ENCODE measurements at regions not wholly inside any gene's neighbourhood (a gene's known extent, or its start where the extent isn't known, plus 50 kb on each side); places are given as distances from the start of the nearest gene placed in this dataset.

- Histone ChIP-seq H3K4me1 (ENCODE audit: insufficient read depth, low read length) (peaks cover 20% of the 10 kb centered on the region), H3K9ac (ENCODE audit: low read length) (no peak overlapping the region), H3K4me2 (ENCODE audit: low read length) (no peak overlapping the region), H3K27ac (ENCODE audit: low read depth, low read length) (no peak overlapping the region), H3K79me2 (ENCODE audit: insufficient read depth, low read length) (no peaks in the 10 kb centered on the region), H3K36me3 (ENCODE audit: insufficient read depth, low read length) (no peaks in the 10 kb centered on the region), H3K27me3 (ENCODE audit: insufficient read depth, low read length) (no peaks in the 10 kb centered on the region), H2AFZ (ENCODE audit: low read depth, low read length) (no peak overlapping the region), H3K9me3 (ENCODE audit: insufficient read depth, low read depth, low read length) (peaks cover 9% of the 10 kb centered on the region), H4K20me1 (ENCODE audit: insufficient read depth, low read length) (no peaks in the 10 kb centered on the region), H3K4me3 (ENCODE audit: insufficient read depth, low read depth, low read length) (no peak overlapping the region)
- no peak overlapping the region for H3K4me3 Mint-ChIP-seq (ENCODE audit: unreplicated experiment)
- TF ChIP-seq EZH2 (IDR thresholded peaks at IDR 0.05; ENCODE audit: insufficient read depth, low read length) = no peak
- TF ChIP-seq CTCF (IDR thresholded peaks at IDR 0.05; ENCODE audit: insufficient read depth, low read depth, low read length) = no peak
- FAIRE-seq = no peak
- H3K36me3 Mint-ChIP-seq (ENCODE audit: low read depth, unreplicated experiment) = peaks cover 3% of the 10 kb centered on the region
- peaks cover 30% of the 10 kb centered on the region for H3K4me1 Mint-ChIP-seq (ENCODE audit: low read depth, unreplicated experiment)
- peaks cover 11% of the 10 kb centered on the region for H3K9me3 Mint-ChIP-seq (ENCODE audit: unreplicated experiment)
- no peaks in the 10 kb centered on the region for H3K27me3 Mint-ChIP-seq (ENCODE audit: low read depth, unreplicated experiment)
- DNase-seq (ENCODE audit: low read depth) = no peak
- H3K27ac Mint-ChIP-seq (ENCODE audit: unreplicated experiment) = peak overlapping the region; percentile 13
Observed at GRCh38 chr1:235022981-235023710, 105.5 kb downstream of the TOMM20 start.

- peak overlapping the region; percentile 39 for H3K27ac ChIP-seq (ENCODE audit: low read depth, low read length)
- no peak overlapping the region for H3K4me3 Mint-ChIP-seq (ENCODE audit: unreplicated experiment)
- H3K4me1 ChIP-seq (ENCODE audit: insufficient read depth, low read length) = peaks cover 27% of the 10 kb centered on the region
- H4K20me1 ChIP-seq (ENCODE audit: insufficient read depth, low read length) = no peaks in the 10 kb centered on the region
- peak overlapping the region; percentile 2 for H2AFZ ChIP-seq (ENCODE audit: low read depth, low read length)
- peaks cover 4% of the 10 kb centered on the region for H3K36me3 Mint-ChIP-seq (ENCODE audit: low read depth, unreplicated experiment)
- H3K27ac Mint-ChIP-seq (ENCODE audit: unreplicated experiment) = peak overlapping the region; percentile 21
- peaks cover 9% of the 10 kb centered on the region for H3K9me3 ChIP-seq (ENCODE audit: insufficient read depth, low read depth, low read length)
- H3K9me3 Mint-ChIP-seq (ENCODE audit: unreplicated experiment) = peaks cover 11% of the 10 kb centered on the region
- H3K4me1 Mint-ChIP-seq (ENCODE audit: low read depth, unreplicated experiment) = peaks cover 37% of the 10 kb centered on the region
- H3K79me2 ChIP-seq (ENCODE audit: insufficient read depth, low read length) = no peaks in the 10 kb centered on the region
- TF ChIP-seq CTCF (IDR thresholded peaks at IDR 0.05; ENCODE audit: insufficient read depth, low read depth, low read length) = no peak
- no peak for TF ChIP-seq EZH2 (IDR thresholded peaks at IDR 0.05; ENCODE audit: insufficient read depth, low read length)
- FAIRE-seq = no peak
- H3K36me3 ChIP-seq (ENCODE audit: insufficient read depth, low read length) = no peaks in the 10 kb centered on the region
- H3K9ac ChIP-seq (ENCODE audit: low read length) = peak overlapping the region; percentile 25
- H3K4me3 ChIP-seq (ENCODE audit: insufficient read depth, low read depth, low read length) = no peak overlapping the region
- no peak overlapping the region for H3K4me2 ChIP-seq (ENCODE audit: low read length)
- DNase-seq (ENCODE audit: low read depth) = peak; percentile 73
- H3K27me3 Mint-ChIP-seq (ENCODE audit: low read depth, unreplicated experiment) = no peaks in the 10 kb centered on the region
- H3K27me3 ChIP-seq (ENCODE audit: insufficient read depth, low read length) = no peaks in the 10 kb centered on the region
Observed at GRCh38 chr1:235022341-235022980, 106.2 kb downstream of the TOMM20 start.

GRCh38 chr1:235021815-235022214, 106.8 kb downstream of the TOMM20 start:
- no peaks in the 10 kb centered on the region for H3K27me3 ChIP-seq (ENCODE audit: insufficient read depth, low read length)
- Mint-ChIP-seq H3K9me3 (ENCODE audit: unreplicated experiment) (peaks cover 6% of the 10 kb centered on the region), H3K27ac (ENCODE audit: unreplicated experiment) (no peak overlapping the region), H3K27me3 (ENCODE audit: low read depth, unreplicated experiment) (no peaks in the 10 kb centered on the region), H3K4me3 (ENCODE audit: unreplicated experiment) (no peak overlapping the region), H3K36me3 (ENCODE audit: low read depth, unreplicated experiment) (peaks cover 4% of the 10 kb centered on the region), H3K4me1 (ENCODE audit: low read depth, unreplicated experiment) (peaks cover 43% of the 10 kb centered on the region)
- no peaks in the 10 kb centered on the region for H3K79me2 ChIP-seq (ENCODE audit: insufficient read depth, low read length)
- DNase-seq (ENCODE audit: low read depth) (no peak), FAIRE-seq (no peak)
- H3K27ac ChIP-seq (ENCODE audit: low read depth, low read length) = no peak overlapping the region
- H3K9me3 ChIP-seq (ENCODE audit: insufficient read depth, low read depth, low read length) = peaks cover 4% of the 10 kb centered on the region
- H3K9ac ChIP-seq (ENCODE audit: low read length) = peak overlapping the region; percentile 25
- no peak overlapping the region for H3K4me2 ChIP-seq (ENCODE audit: low read length)
- no peak overlapping the region for H2AFZ ChIP-seq (ENCODE audit: low read depth, low read length)
- H3K36me3 ChIP-seq (ENCODE audit: insufficient read depth, low read length) = no peaks in the 10 kb centered on the region
- H3K4me1 ChIP-seq (ENCODE audit: insufficient read depth, low read length) = peaks cover 30% of the 10 kb centered on the region
- TF ChIP-seq EZH2 (IDR thresholded peaks at IDR 0.05; ENCODE audit: insufficient read depth, low read length) (no peak), CTCF (IDR thresholded peaks at IDR 0.05; ENCODE audit: insufficient read depth, low read depth, low read length) (no peak)
- H3K4me3 ChIP-seq (ENCODE audit: insufficient read depth, low read depth, low read length) = no peak overlapping the region
- H4K20me1 ChIP-seq (ENCODE audit: insufficient read depth, low read length) = no peaks in the 10 kb centered on the region

Measured in astrocyte (in vitro differentiated cells and primary cell).